OCI-LY1 (cell line): ENCODE measurements at regions not wholly inside any gene's neighbourhood (a gene's known extent, or its start where the extent isn't known, plus 50 kb on each side); places are given as distances from the start of the nearest gene placed in this dataset.

ENCODE experiments used
- H2AFZ ChIP-seq: fragments of 200-600 bp; sonication (generic), shearing (Covaris generic); 2 replicates; pipeline ENCODE4 v1.6.0; 2014; ENCODE audit warnings: antibody characterized with exemption, mild to moderate bottlenecking, low read length
- H3F3A ChIP-seq: fragments of 200-600 bp; sonication (generic), shearing (Covaris generic); 2 replicates; pipeline ENCODE4 v1.6.0; 2014; ENCODE audit warnings: mild to moderate bottlenecking, antibody characterized with exemption, low read length, moderate library complexity; ENCODE audit not compliant: insufficient read depth
- H3K27ac ChIP-seq: fragments of 200-600 bp; sonication (generic); 2 replicates; pipeline ENCODE4 v1.5.1; 2014; ENCODE audit warnings: low read length, mixed run types, mild to moderate bottlenecking, low read depth; ENCODE audit not compliant: poor library complexity, severe bottlenecking
- H3K27me3 ChIP-seq: fragments of 200-600 bp; sonication (generic); 2 replicates; pipeline ENCODE4 v1.6.0; 2014; ENCODE audit warnings: antibody characterized with exemption, mild to moderate bottlenecking, low read length, moderate library complexity; ENCODE audit not compliant: insufficient read depth
- H3K36me3 ChIP-seq: fragments of 200-600 bp; sonication (generic); 2 replicates; pipeline ENCODE4 v1.6.1; 2014; ENCODE audit warnings: mild to moderate bottlenecking, antibody characterized with exemption, low read length, moderate library complexity, mixed read lengths; ENCODE audit not compliant: insufficient read depth
- H3K4me1 ChIP-seq: fragments of 200-600 bp; sonication (generic); 2 replicates; pipeline ENCODE4 v1.5.1; 2014; ENCODE audit warnings: mild to moderate bottlenecking, low read length, moderate library complexity; ENCODE audit not compliant: insufficient read depth, severe bottlenecking
- H3K4me2 ChIP-seq: fragments of 200-600 bp; sonication (generic), shearing (Covaris generic); 2 replicates; pipeline ENCODE4 v1.6.1; 2014; ENCODE audit warnings: low read length
- H3K4me3 ChIP-seq: fragments of 200-600 bp; sonication (generic); 2 replicates; pipeline ENCODE4 v1.5.1; 2014; ENCODE audit warnings: low read length, low read depth, mild to moderate bottlenecking, mixed read lengths; ENCODE audit not compliant: poor library complexity, severe bottlenecking
- H3K79me2 ChIP-seq: fragments of 200-600 bp; shearing (Covaris generic); 2 replicates; pipeline ENCODE4 v1.6.1; 2016; ENCODE audit warnings: mixed run types, low read length, mixed read lengths; ENCODE audit not compliant: insufficient read depth
- H3K9ac ChIP-seq: fragments of 200-600 bp; sonication (generic), shearing (Covaris generic); 2 replicates; pipeline ENCODE4 v1.6.1; 2014; ENCODE audit warnings: mild to moderate bottlenecking, low read length, mixed read lengths
- H3K9me2 ChIP-seq: fragments of 200-600 bp; sonication (generic), shearing (Covaris generic); 2 replicates; pipeline ENCODE4 v1.6.1; 2014; ENCODE audit warnings: low read depth, mild to moderate bottlenecking, low read length, mixed read lengths
- H3K9me3 ChIP-seq: fragments of 200-600 bp; shearing (Covaris generic); 2 replicates; pipeline ENCODE4 v1.6.1; 2014; ENCODE audit warnings: low read length, mixed read lengths
- H4K20me1 ChIP-seq: fragments of 200-600 bp; sonication (generic), shearing (Covaris generic); 2 replicates; pipeline ENCODE4 v1.6.0; 2016; ENCODE audit warnings: mild to moderate bottlenecking, low read length; ENCODE audit not compliant: insufficient read depth
- EZH2 ChIP-seq: fragments of 200-600 bp; sonication (generic), shearing (Covaris generic); IDR thresholded peaks from 2 replicates; pipeline ENCODE4 v1.8.0; 2017; ENCODE audit warnings: borderline replicate concordance, mixed run types, mild to moderate bottlenecking, antibody characterized with exemption, low read length, moderate library complexity, mixed read lengths
- TF ChIP-seq, protein P1 (sequence below): fragments of 200-600 bp; sonication (generic), shearing (Covaris generic); IDR thresholded peaks from 2 replicates; pipeline ENCODE4 v1.5.1; 2017; ENCODE audit warnings: mild to moderate bottlenecking, antibody characterized with exemption, low read length, moderate library complexity, mixed read lengths

DNA sequence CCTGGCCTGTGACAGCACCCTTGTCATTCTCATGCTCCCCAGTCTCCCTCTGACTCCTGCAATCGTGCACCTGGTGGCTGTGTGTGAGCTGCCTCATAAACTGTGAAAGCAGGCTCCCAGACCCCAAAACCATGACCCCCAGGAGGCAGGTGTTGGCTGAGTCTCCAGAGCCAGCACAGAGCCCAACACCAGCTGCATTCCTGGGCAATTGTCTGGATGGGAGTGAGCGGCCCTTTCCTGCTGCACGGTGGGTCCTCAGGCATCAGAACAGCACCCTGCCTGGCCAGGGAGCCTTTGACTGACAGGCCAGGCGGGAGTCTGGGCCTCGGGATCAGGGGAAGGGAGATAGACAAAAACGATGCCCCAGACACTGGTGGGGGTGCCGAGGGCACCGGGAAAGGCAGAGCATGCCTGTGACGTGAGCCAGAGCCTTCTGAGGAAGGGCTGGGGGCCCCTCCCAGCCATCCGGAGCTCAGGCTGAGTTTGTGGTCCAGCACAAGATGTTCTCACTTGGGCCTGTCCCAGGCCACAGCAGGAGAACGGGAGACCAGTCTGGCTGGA lies 135.1 kb upstream of the GPC1 start:
- Histone ChIP-seq H3K27me3 (0 out of 2 replicates have a peak, but pooled peaks cover 5% of the 10 kb centered on the region), H3K9ac (no peak overlapping the region), H2AFZ (no peak overlapping the region), H3K9me2 (no peaks in the 10 kb centered on the region), H3K4me1 (no peaks in the 10 kb centered on the region), H3K36me3 (no peaks in the 10 kb centered on the region), H3K4me2 (no peak overlapping the region), H3K4me3 (no peak overlapping the region), H3K27ac (no peak overlapping the region), H3K79me2 (no peaks in the 10 kb centered on the region), H3F3A (no peaks in the 10 kb centered on the region), H4K20me1 (no peaks in the 10 kb centered on the region), H3K9me3 (no peaks in the 10 kb centered on the region)
- TF ChIP-seq EZH2 = no peak
- TF ChIP-seq, protein P1, sequence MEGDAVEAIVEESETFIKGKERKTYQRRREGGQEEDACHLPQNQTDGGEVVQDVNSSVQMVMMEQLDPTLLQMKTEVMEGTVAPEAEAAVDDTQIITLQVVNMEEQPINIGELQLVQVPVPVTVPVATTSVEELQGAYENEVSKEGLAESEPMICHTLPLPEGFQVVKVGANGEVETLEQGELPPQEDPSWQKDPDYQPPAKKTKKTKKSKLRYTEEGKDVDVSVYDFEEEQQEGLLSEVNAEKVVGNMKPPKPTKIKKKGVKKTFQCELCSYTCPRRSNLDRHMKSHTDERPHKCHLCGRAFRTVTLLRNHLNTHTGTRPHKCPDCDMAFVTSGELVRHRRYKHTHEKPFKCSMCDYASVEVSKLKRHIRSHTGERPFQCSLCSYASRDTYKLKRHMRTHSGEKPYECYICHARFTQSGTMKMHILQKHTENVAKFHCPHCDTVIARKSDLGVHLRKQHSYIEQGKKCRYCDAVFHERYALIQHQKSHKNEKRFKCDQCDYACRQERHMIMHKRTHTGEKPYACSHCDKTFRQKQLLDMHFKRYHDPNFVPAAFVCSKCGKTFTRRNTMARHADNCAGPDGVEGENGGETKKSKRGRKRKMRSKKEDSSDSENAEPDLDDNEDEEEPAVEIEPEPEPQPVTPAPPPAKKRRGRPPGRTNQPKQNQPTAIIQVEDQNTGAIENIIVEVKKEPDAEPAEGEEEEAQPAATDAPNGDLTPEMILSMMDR = no peak

DNA sequence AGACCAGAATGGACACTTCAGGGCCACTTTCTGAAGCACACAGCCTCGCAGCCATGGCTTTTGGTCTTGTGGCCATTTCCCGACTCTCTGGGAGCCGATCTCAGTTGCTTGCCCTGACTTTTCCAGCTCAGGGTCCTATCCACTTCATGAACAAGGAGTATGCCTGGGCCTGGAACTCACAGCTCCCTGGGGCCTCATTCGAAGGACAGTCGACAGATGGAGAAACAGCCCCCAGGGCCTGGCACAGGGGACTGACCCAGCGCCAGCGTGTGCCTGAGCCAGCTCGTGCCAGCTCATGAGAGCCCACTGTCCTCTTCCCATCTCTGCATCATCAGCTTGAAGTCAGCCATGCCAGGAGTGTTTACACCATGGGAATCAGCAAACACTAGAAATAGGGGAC lies 134.6 kb upstream of the GPC1 start:
- H3K79me2 ChIP-seq = no peaks in the 10 kb centered on the region
- no peak overlapping the region for H3K4me2 ChIP-seq
- H3K9me3 ChIP-seq = no peaks in the 10 kb centered on the region
- no peak overlapping the region for H2AFZ ChIP-seq
- H3K9me2 ChIP-seq = no peaks in the 10 kb centered on the region
- no peak overlapping the region for H3K4me3 ChIP-seq
- H4K20me1 ChIP-seq = no peaks in the 10 kb centered on the region
- no peak overlapping the region for H3K27ac ChIP-seq
- H3K9ac ChIP-seq = no peak overlapping the region
- H3K36me3 ChIP-seq = no peaks in the 10 kb centered on the region
- H3K4me1 ChIP-seq = no peaks in the 10 kb centered on the region
- TF ChIP-seq EZH2 = no peak
- TF ChIP-seq, protein P1 = no peak
- no peaks in the 10 kb centered on the region for H3F3A ChIP-seq
- 0 out of 2 replicates have a peak, but pooled peaks cover 5% of the 10 kb centered on the region for H3K27me3 ChIP-seq

DNA sequence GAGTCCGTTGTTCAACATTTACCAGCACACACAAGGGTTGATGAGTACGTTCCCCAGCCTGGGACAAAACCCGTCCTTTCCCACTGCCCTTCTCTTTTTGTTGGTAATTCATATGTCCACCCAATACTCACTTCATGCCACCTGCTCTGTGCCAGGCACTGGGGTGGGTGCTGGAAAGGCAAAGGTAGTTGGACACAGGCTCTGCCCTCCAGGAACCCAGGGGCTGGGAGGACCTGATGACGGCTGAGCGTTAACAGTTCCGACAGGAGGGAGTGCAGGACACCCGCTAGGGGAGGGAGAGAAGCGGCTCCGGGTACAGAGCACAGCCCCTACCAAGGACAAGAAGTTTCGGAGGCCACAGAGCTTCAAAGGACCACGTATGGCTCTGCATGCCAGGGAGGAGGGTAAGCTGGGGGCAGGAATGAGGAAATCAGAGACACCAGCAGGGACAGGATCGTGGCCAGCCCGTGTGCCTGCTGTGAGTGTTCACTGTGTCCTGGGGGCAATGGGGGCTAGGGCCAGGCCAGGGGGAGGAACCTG lies 134.1 kb upstream of the GPC1 start:
- H4K20me1 ChIP-seq = no peaks in the 10 kb centered on the region
- TF ChIP-seq, protein P1 = no peak
- no peak for TF ChIP-seq EZH2
- H3K4me1 ChIP-seq = no peaks in the 10 kb centered on the region
- no peak overlapping the region for H3K4me3 ChIP-seq
- H3K27me3 ChIP-seq = 0 out of 2 replicates have a peak, but pooled peaks cover 5% of the 10 kb centered on the region
- H3K36me3 ChIP-seq = no peaks in the 10 kb centered on the region
- H3K9me3 ChIP-seq = no peaks in the 10 kb centered on the region
- H2AFZ ChIP-seq = no peak overlapping the region
- H3K4me2 ChIP-seq = no peak overlapping the region
- no peak overlapping the region for H3K9ac ChIP-seq
- no peak overlapping the region for H3K27ac ChIP-seq
- H3K9me2 ChIP-seq = no peaks in the 10 kb centered on the region
- H3K79me2 ChIP-seq = no peaks in the 10 kb centered on the region
- no peaks in the 10 kb centered on the region for H3F3A ChIP-seq
